ENCODE measurements at regions not wholly inside any gene's neighbourhood (a gene's known extent, or its start where the extent isn't known, plus 50 kb on each side); places are given as distances from the start of the nearest gene placed in this dataset.

- TF ChIP-seq CTCF (conservative IDR thresholded peaks at IDR 0.05; ENCODE audit: low read depth, low read length), result no peak
- DNase-seq (ENCODE audit: low read depth), result no peak
- H3K4me3 ChIP-seq (ENCODE audit: low read length), result no peak overlapping the region
These were observed 577.4 kb upstream of the LMCD1 start for GRCh38 chr3:7924228-7924627.

- DNase-seq (ENCODE audit: low read depth), result no peak
- no peak for TF ChIP-seq CTCF (conservative IDR thresholded peaks at IDR 0.05; ENCODE audit: low read depth, low read length)
- H3K4me3 ChIP-seq (ENCODE audit: low read length), result no peak overlapping the region
These were observed 574.6 kb upstream of the LMCD1 start for GRCh38 chr3:7927015-7927414.

GRCh38 chr3:7927864-7928263 is 573.8 kb upstream of the LMCD1 start:
- no peak for TF ChIP-seq CTCF (conservative IDR thresholded peaks at IDR 0.05; ENCODE audit: low read depth, low read length)
- no peak overlapping the region for H3K4me3 ChIP-seq (ENCODE audit: low read length)
- DNase-seq (ENCODE audit: low read depth), result no peak

GRCh38 chr3:7929319-7929889 is 572.2 kb upstream of the LMCD1 start:
- H3K4me3 ChIP-seq (ENCODE audit: low read length), result no peak overlapping the region
- DNase-seq (ENCODE audit: low read depth), result no peak
- no peak for TF ChIP-seq CTCF (conservative IDR thresholded peaks at IDR 0.05; ENCODE audit: low read depth, low read length)

GRCh38 chr3:7934362-7934761 is 567.3 kb upstream of the LMCD1 start:
- H3K4me3 ChIP-seq (ENCODE audit: low read length), result no peak overlapping the region
- no peak for TF ChIP-seq CTCF (conservative IDR thresholded peaks at IDR 0.05; ENCODE audit: low read depth, low read length)
- DNase-seq (ENCODE audit: low read depth), result no peak

GRCh38 chr3:7947930-7948329 is 553.7 kb upstream of the LMCD1 start:
- TF ChIP-seq CTCF (conservative IDR thresholded peaks at IDR 0.05; ENCODE audit: low read depth, low read length), result no peak
- H3K4me3 ChIP-seq (ENCODE audit: low read length), result no peak overlapping the region
- DNase-seq (ENCODE audit: low read depth), result no peak

GRCh38 chr3:7950890-7951289 is 550.7 kb upstream of the LMCD1 start:
- H3K4me3 ChIP-seq (ENCODE audit: low read length), result no peak overlapping the region
- no peak for DNase-seq (ENCODE audit: low read depth)
- no peak for TF ChIP-seq CTCF (conservative IDR thresholded peaks at IDR 0.05; ENCODE audit: low read depth, low read length)

All from retinal pigment epithelial cell (primary cell).